Erythroblast (primary cell): ENCODE measurements at regions not wholly inside any gene's neighbourhood (a gene's known extent, or its start where the extent isn't known, plus 50 kb on each side); places are given as distances from the start of the nearest gene placed in this dataset.

Source experiments
- GATA1 ChIP-seq: IDR thresholded peaks from 2 replicates; pipeline ENCODE4 v1.6.1; 2011; ENCODE audit warnings: low read depth, mild to moderate bottlenecking, control low read depth, low read length, moderate library complexity
- POLR2A ChIP-seq: IDR thresholded peaks from 2 replicates; pipeline ENCODE4 v1.6.1; 2011; ENCODE audit warnings: mild to moderate bottlenecking, low read length

DNA sequence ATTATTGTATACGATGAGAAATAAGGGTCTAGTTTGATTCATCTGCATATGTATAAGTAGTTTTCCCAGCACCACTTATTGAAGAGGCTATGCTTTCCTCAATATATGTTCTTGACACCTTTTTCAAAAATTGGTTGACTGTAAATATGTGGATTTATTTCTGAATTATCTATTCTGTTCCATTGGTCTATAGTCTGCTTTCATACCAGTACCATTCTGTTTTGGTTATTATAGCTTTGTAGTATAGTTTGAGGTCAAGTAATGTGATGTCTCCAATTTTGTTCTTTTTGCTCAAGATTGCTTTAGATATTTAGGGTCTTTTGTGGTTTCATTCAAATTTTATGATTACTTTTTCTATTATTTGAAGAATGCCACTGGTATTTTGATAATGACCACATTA lies 103.8 kb upstream of the LIPC start:
- TF ChIP-seq POLR2A (no peak), GATA1 (no peak)
